Retinal pigment epithelial cell (primary cell): ENCODE measurements at regions not wholly inside any gene's neighbourhood (a gene's known extent, or its start where the extent isn't known, plus 50 kb on each side); places are given as distances from the start of the nearest gene placed in this dataset.

Experiments used
- DNase-seq: peaks from one replicate; pipeline ENCODE4 v3.0.0-alpha.2; 2010; ENCODE audit warnings: low read depth
- H3K4me3 ChIP-seq: 2 replicates; pipeline ENCODE4 v1.5.1; 2011; ENCODE audit warnings: mild to moderate bottlenecking, low read length, control low read depth, moderate library complexity
- CTCF ChIP-seq: conservative IDR thresholded peaks from 2 replicates; pipeline ENCODE4 v1.5.1; 2011; ENCODE audit warnings: low read depth, low read length, control low read depth, inconsistent platforms

DNA sequence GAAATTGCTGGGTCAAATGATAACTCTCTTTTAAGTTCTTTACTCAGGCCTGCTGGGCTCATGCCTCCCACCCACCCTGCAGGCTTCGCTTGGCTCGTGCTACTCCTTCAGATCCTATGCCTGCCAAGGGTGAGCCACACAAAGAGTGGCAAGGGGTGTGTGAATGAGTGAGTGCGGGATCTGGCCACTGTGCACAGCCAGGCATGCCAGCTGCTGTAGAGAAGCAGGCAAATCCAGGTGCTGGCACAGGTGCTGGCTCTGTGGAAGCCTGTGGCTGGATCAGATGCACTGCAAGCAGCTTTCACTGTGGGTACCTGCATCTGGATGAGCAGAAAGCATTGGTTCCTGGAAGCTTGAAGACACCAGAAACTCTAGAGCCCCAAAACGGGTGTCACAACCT lies 1055.7 kb upstream of the EPHA6 start:
- DNase-seq, result no peak
- no peak overlapping the region for H3K4me3 ChIP-seq
- no peak for TF ChIP-seq CTCF

- no peak for TF ChIP-seq CTCF
- DNase-seq, result no peak
- no peak overlapping the region for H3K4me3 ChIP-seq
Measured at GRCh38 chr3:95759614-95760301, 1054.6 kb upstream of the EPHA6 start.

DNA sequence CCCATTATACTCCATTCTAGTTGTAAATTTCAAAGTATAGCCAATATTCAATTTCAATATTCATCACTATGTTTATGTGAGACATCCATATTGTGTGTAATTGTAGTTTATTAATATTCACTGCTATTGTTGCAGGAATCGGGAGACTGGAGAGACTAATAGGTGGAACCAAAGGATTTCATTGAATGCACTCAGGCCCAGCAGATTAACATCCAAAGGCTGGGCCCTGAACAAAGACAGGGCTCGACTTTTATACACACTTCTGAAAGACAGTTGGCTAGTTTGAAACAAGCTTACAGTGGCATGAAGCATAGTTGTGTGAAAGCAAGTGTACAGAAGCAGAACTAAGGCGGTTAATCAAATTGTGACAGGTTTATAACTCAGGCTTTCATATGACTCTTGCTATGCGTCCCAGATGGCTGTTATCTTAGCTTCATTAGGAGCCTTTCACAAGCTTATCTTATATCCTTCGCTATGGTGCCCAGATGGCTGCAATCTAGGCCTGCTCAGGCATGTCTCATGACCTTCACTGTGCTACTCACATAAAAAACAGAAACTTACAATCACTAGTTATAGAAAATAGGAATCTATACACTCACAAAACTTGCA lies 1038.8 kb upstream of the EPHA6 start:
- no peak for TF ChIP-seq CTCF
- DNase-seq, result no peak
- H3K4me3 ChIP-seq, result no peak overlapping the region

- no peak for DNase-seq
- no peak for TF ChIP-seq CTCF
- H3K4me3 ChIP-seq, result no peak overlapping the region
Measured at GRCh38 chr3:95781598-95781997, 1032.8 kb upstream of the EPHA6 start.

DNA sequence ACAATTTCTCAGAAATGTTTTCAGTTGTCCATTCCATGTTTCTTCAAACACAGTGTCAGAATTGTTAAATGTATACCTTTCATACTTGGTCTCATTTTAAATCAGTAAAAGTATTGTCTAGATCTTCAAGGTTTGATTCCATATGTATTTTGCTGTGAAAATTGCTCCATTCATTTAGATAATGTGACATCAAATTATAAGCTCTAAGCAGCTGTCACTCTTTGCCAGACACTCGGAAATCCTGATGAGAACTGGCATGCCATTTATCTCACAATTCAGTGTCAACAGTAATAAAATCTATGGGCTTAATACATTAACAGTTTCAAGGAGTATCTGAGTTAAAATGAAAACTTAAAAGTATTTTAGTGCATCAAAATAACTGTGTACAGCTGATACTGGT lies 1025.3 kb upstream of the EPHA6 start:
- DNase-seq, result no peak
- TF ChIP-seq CTCF, result no peak
- no peak overlapping the region for H3K4me3 ChIP-seq

DNA sequence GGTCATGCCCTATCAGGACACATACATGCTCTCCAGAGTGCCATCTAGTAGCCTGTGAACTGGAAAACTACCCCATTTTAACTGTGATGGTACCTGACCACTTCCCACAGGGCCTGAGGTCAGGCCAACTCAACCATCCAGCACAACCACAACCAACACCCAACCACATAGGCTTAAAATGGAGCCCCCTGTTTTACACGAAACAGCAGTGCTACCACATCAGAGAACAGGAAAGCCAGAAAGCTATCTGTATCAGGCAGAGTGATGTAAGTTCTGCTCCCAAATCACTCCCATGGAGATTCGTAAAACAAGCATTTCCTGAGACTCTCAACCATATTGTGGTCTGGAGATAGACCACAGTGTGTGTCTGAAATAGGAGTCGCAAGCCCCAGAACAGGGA lies 1017.3 kb upstream of the EPHA6 start:
- no peak for TF ChIP-seq CTCF
- DNase-seq, result no peak
- no peak overlapping the region for H3K4me3 ChIP-seq

DNA sequence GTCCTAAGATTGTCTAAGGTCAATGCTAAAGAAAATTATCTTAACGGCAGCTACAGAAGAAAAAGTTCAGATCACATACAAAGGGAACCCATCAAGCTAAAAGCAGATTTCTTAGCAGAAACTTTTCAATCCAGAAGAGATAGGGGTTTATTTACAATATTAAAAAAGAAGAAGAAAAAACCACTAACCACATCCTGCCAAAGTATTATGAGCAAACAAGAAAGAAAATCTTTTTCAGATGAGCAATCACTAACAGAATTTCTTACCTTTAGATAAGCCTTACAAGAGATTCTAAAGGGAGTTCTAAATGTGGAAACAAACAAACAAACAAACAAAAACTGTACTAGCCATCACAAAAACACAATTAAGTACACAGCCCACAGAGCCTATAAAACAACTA lies 1015.8 kb upstream of the EPHA6 start:
- TF ChIP-seq CTCF, result no peak
- H3K4me3 ChIP-seq, result no peak overlapping the region
- DNase-seq, result no peak
